ENCODE measurements at regions not wholly inside any gene's neighbourhood (a gene's known extent, or its start where the extent isn't known, plus 50 kb on each side); places are given as distances from the start of the nearest gene placed in this dataset.

GRCh38 chrX:138073626-138074025, 507.7 kb downstream of the ZIC3 start:
- TF ChIP-seq CTCF (conservative IDR thresholded peaks at IDR 0.05) (no peak), ZFX (IDR thresholded peaks at IDR 0.05) (no peak)

All from C4-2B (cell line).